Testis (tissue), 2 donors: ENCODE measurements at regions not wholly inside any gene's neighbourhood (a gene's known extent, or its start where the extent isn't known, plus 50 kb on each side); places are given as distances from the start of the nearest gene placed in this dataset.

ENCODE experiments used
- CTCF ChIP-seq, 3 experiments: fragments of 450-650 bp in 2 of 3; fragments of 200-600 bp in 1 of 3; sonication (generic) in 1 of 3; IDR thresholded peaks; one replicate each; pipeline ENCODE4 v1.5.1; 2016 to 2019; ENCODE audit warnings: antibody characterized with exemption in 3 of 3, mild to moderate bottlenecking in 2 of 3, moderate library complexity in 1 of 3
- POLR2A ChIP-seq: fragments of 450-650 bp; IDR thresholded peaks from one replicate; pipeline ENCODE4 v1.6.1; 2017; ENCODE audit warnings: antibody characterized with exemption, mild to moderate bottlenecking, moderate library complexity

DNA sequence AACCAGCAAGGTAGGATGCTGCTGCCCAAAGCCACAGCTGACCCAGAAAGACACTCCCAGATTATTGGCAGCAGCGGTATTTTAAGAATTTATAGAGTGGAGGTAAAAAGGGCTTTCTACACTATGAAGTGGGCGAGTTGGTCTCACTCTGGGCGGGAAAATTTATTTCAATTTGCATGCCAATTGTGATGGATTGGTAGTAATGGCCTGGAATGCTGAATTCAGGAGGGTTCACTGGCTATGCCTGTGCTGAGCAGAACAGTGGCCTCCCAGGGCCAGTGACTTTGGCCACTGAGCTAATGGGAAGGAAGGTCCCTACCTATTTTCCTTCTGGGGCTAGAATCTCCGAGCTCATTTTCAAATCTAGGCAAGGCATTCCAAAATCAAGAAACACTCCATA lies 243.5 kb downstream of the TSHZ3 start:
- TF ChIP-seq CTCF (IDR thresholded peaks at IDR 0.05) = no peak
- no peak for TF ChIP-seq POLR2A
